ENCODE measurements at regions not wholly inside any gene's neighbourhood (a gene's known extent, or its start where the extent isn't known, plus 50 kb on each side); places are given as distances from the start of the nearest gene placed in this dataset.
"Not testable (repeated sequence)": the region's sequence is repeated elsewhere in the genome, so short reads cannot be mapped to it uniquely, and the experiment has no call there.

- DNase-seq = no peak
- Mint-ChIP-seq H3K36me3 (ENCODE audit: low read depth) (peaks cover 4% of the 10 kb centered on the region; the same call in 1 of the 2 replicates), H3K4me3 (no peak overlapping the region), H3K27ac (no peak overlapping the region), H3K9me3 (peaks cover 62% of the 10 kb centered on the region), H3K4me1 (ENCODE audit: low read depth) (no peaks in the 10 kb centered on the region), H3K27me3 (ENCODE audit: insufficient read depth) (no peaks in the 10 kb centered on the region)
- no peak for TF ChIP-seq CTCF (IDR thresholded peaks at IDR 0.05)
Measured at GRCh38 chr16:5756969-5757368, 659.4 kb upstream of the EEF2KMT start.

- H3K27me3 Mint-ChIP-seq (ENCODE audit: insufficient read depth) = no peaks in the 10 kb centered on the region
- peaks cover 59% of the 10 kb centered on the region for H3K9me3 Mint-ChIP-seq
- DNase-seq = no peak
- no peaks in the 10 kb centered on the region for H3K4me1 Mint-ChIP-seq (ENCODE audit: low read depth)
- TF ChIP-seq CTCF (IDR thresholded peaks at IDR 0.05) = no peak
- no peak overlapping the region for H3K27ac Mint-ChIP-seq
- H3K36me3 Mint-ChIP-seq (ENCODE audit: low read depth) = peaks cover 4% of the 10 kb centered on the region; the same call in 1 of the 2 replicates
- no peak overlapping the region for H3K4me3 Mint-ChIP-seq
Measured at GRCh38 chr16:5753381-5753780, 655.8 kb upstream of the EEF2KMT start.

GRCh38 chr16:5751216-5751615, 653.6 kb upstream of the EEF2KMT start:
- no peaks in the 10 kb centered on the region for H3K4me1 Mint-ChIP-seq (ENCODE audit: low read depth)
- no peak for DNase-seq
- TF ChIP-seq CTCF (IDR thresholded peaks at IDR 0.05) = no peak
- H3K36me3 Mint-ChIP-seq (ENCODE audit: low read depth) = no peaks in the 10 kb centered on the region
- peaks cover 56% of the 10 kb centered on the region for H3K9me3 Mint-ChIP-seq
- H3K27me3 Mint-ChIP-seq (ENCODE audit: insufficient read depth) = no peaks in the 10 kb centered on the region
- no peak overlapping the region for H3K27ac Mint-ChIP-seq
- H3K4me3 Mint-ChIP-seq = no peak overlapping the region

- DNase-seq; H3K36me3 Mint-ChIP-seq (ENCODE audit: low read depth); H3K4me3 Mint-ChIP-seq; H3K27me3 Mint-ChIP-seq (ENCODE audit: insufficient read depth); H3K27ac Mint-ChIP-seq; H3K4me1 Mint-ChIP-seq (ENCODE audit: low read depth): not testable (repeated sequence)
- H3K9me3 Mint-ChIP-seq = peaks cover 56% of the 10 kb centered on the region
Measured at GRCh38 chr16:5750439-5750838, 652.8 kb upstream of the EEF2KMT start.

GRCh38 chr16:5738586-5738985, 641.0 kb upstream of the EEF2KMT start:
- Mint-ChIP-seq H3K36me3 (ENCODE audit: low read depth) (peaks cover 6% of the 10 kb centered on the region; the same call in 1 of the 2 replicates), H3K9me3 (peaks cover 67% of the 10 kb centered on the region), H3K27ac (no peak overlapping the region), H3K4me3 (no peak overlapping the region), H3K4me1 (ENCODE audit: low read depth) (no peaks in the 10 kb centered on the region), H3K27me3 (ENCODE audit: insufficient read depth) (no peaks in the 10 kb centered on the region)
- TF ChIP-seq CTCF (IDR thresholded peaks at IDR 0.05) = no peak
- DNase-seq = no peak

GRCh38 chr16:5736209-5736930, 638.8 kb upstream of the EEF2KMT start:
- H3K4me3 Mint-ChIP-seq = no peak overlapping the region

More at GRCh38 chr16:5736209-5736930, 638.8 kb upstream of the EEF2KMT start:
- Mint-ChIP-seq H3K27ac (no peak overlapping the region), H3K4me1 (ENCODE audit: low read depth) (no peaks in the 10 kb centered on the region), H3K36me3 (ENCODE audit: low read depth) (peaks cover 6% of the 10 kb centered on the region; the same call in 1 of the 2 replicates), H3K27me3 (ENCODE audit: insufficient read depth) (no peaks in the 10 kb centered on the region), H3K9me3 (peaks cover 68% of the 10 kb centered on the region)
- no peak for DNase-seq
- no peak for TF ChIP-seq CTCF (IDR thresholded peaks at IDR 0.05)
